ENCODE measurements at regions not wholly inside any gene's neighbourhood (a gene's known extent, or its start where the extent isn't known, plus 50 kb on each side); places are given as distances from the start of the nearest gene placed in this dataset.

DNA sequence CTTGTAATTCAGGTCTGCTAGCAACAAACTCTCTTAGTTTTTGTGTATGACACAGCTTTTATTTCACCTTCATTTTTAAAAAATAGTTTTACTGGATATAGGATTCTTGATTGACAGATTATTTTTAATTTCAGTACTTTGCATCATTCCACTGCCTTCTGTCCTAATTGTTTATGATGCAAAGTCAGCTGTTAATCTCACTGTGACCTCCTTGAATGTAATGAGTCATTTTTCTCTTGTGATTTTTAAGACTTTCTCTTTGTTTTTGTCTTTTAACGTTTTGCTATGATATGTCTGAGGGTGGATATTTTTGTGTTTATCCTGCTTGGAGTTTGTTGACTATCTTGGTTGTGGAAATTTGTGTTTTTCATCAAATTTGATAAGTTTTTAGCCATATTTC is 126.3 kb upstream of the FBXO33 start:
- TF ChIP-seq CTCF (IDR thresholded peaks at IDR 0.05) (no peak), POLR2A (IDR thresholded peaks at IDR 0.05) (no peak)

Measured in stomach (tissue), 4 donors.